Trophoblast cell (in vitro differentiated cells and primary cell): ENCODE measurements at regions not wholly inside any gene's neighbourhood (a gene's known extent, or its start where the extent isn't known, plus 50 kb on each side); places are given as distances from the start of the nearest gene placed in this dataset.
A peak's percentile ranks its signal among the peaks of the same experiment; 100 is the strongest.

Experiments used
- DNase-seq, 2 donors: peaks; one replicate each; pipeline ENCODE4 v3.0.0-alpha.2; 2016
- H2AFZ ChIP-seq: 2 replicates; pipeline ENCODE4 v1.6.1; 2013; ENCODE audit warnings: low read length, moderate library complexity, mild to moderate bottlenecking; ENCODE audit not compliant: insufficient read depth, poor library complexity
- H2AK5ac ChIP-seq: 2 replicates; pipeline ENCODE4 v1.6.1; 2013; ENCODE audit warnings: mild to moderate bottlenecking, low read length
- H2BK120ac ChIP-seq: 2 replicates; pipeline ENCODE4 v1.6.1; 2013; ENCODE audit warnings: low read length, mild to moderate bottlenecking, moderate library complexity; ENCODE audit not compliant: insufficient read depth, poor library complexity
- H2BK12ac ChIP-seq: 2 replicates; pipeline ENCODE4 v1.6.1; 2013; ENCODE audit warnings: mild to moderate bottlenecking, low read length, moderate library complexity
- H2BK5ac ChIP-seq: 2 replicates; pipeline ENCODE4 v1.6.1; 2013; ENCODE audit warnings: low read length, low read depth, moderate library complexity, mild to moderate bottlenecking; ENCODE audit not compliant: poor library complexity
- H3K14ac ChIP-seq: 2 replicates; pipeline ENCODE4 v1.6.1; 2013; ENCODE audit warnings: mild to moderate bottlenecking, low read length
- H3K18ac ChIP-seq: 2 replicates; pipeline ENCODE4 v1.6.1; 2013; ENCODE audit warnings: mild to moderate bottlenecking, low read length
- H3K23ac ChIP-seq: 2 replicates; pipeline ENCODE4 v1.6.1; 2013; ENCODE audit warnings: low read length
- H3K27ac ChIP-seq: 2 replicates; pipeline ENCODE4 v1.5.1; 2013; ENCODE audit warnings: low read depth, mild to moderate bottlenecking, inconsistent platforms, low read length, moderate library complexity
- H3K27me3 ChIP-seq: 2 replicates; pipeline ENCODE4 v1.6.1; 2013; ENCODE audit warnings: inconsistent platforms, mild to moderate bottlenecking, low read length, moderate library complexity; ENCODE audit not compliant: insufficient read depth
- H3K36me3 ChIP-seq, 2 experiments: 1 replicate in 1 of 2; 2 replicates in 1 of 2; pipeline ENCODE4 v1.6.1; 2013; ENCODE audit warnings: low read length in 2 of 2, mild to moderate bottlenecking in 2 of 2, moderate library complexity in 1 of 2; ENCODE audit not compliant: insufficient read depth in 2 of 2, control insufficient read depth in 1 of 2
- H3K4ac ChIP-seq: 2 replicates; pipeline ENCODE4 v1.6.1; 2013; ENCODE audit warnings: low read depth, mild to moderate bottlenecking, low read length, moderate library complexity
- H3K4me1 ChIP-seq, 2 experiments: 1 replicate in 1 of 2; 2 replicates in 1 of 2; pipeline ENCODE4 v1.6.1; 2013; ENCODE audit warnings: low read length in 2 of 2, mild to moderate bottlenecking in 2 of 2, moderate library complexity in 1 of 2; ENCODE audit not compliant: insufficient read depth in 2 of 2, control insufficient read depth in 1 of 2
- H3K4me2 ChIP-seq: 2 replicates; pipeline ENCODE4 v1.6.1; 2013; ENCODE audit warnings: inconsistent platforms, mild to moderate bottlenecking, low read length, moderate library complexity
- H3K4me3 ChIP-seq: 2 replicates; pipeline ENCODE4 v1.5.1; 2013; ENCODE audit warnings: mild to moderate bottlenecking, low read depth, low read length, inconsistent platforms
- H3K79me1 ChIP-seq: one replicate; pipeline ENCODE4 v1.6.1; 2013; ENCODE audit warnings: low read length
- H3K79me2 ChIP-seq: 2 replicates; pipeline ENCODE4 v1.6.1; 2013; ENCODE audit warnings: low read length, mild to moderate bottlenecking; ENCODE audit not compliant: control insufficient read depth, insufficient read depth, poor library complexity
- H3K9ac ChIP-seq: 2 replicates; pipeline ENCODE4 v1.6.1; 2013; ENCODE audit warnings: mild to moderate bottlenecking, low read length
- H3K9me3 ChIP-seq: 2 replicates; pipeline ENCODE4 v1.6.1; 2013; ENCODE audit warnings: low read depth, mild to moderate bottlenecking, control low read depth, inconsistent platforms, low read length; ENCODE audit not compliant: insufficient read depth
- H4K12ac ChIP-seq: 2 replicates; pipeline ENCODE4 v1.6.1; 2013; ENCODE audit warnings: low read depth, mild to moderate bottlenecking, low read length, moderate library complexity
- H4K8ac ChIP-seq: 2 replicates; pipeline ENCODE4 v1.6.1; 2013; ENCODE audit warnings: low read depth, mild to moderate bottlenecking, low read length, moderate library complexity
- H4K91ac ChIP-seq: one replicate; pipeline ENCODE4 v1.6.1; 2013; ENCODE audit warnings: low read depth, mild to moderate bottlenecking, low read length, moderate library complexity
- WGBS: extraction: QIAGEN DNeasy Blood & Tissue Kit; methylation state at CpG from one replicate; pipeline ENCODE4 v1.1.7; 2013; ENCODE audit warnings: missing lambda C conversion rate; ENCODE audit not compliant: insufficient read length, insufficient coverage; ENCODE audit errors: extremely low coverage; 5-methylcytosine and 5-hydroxymethylcytosine counted together

GRCh38 chr17:65332779-65333178, 195.6 kb downstream of the RGS9 start:
- H2AFZ ChIP-seq, result no peak overlapping the region
- WGBS, result no CpG with 5 or more reads among the region's 3 CpGs
- no peak overlapping the region for H4K8ac ChIP-seq
- no peak overlapping the region for H3K4ac ChIP-seq
- no peak overlapping the region for H2AK5ac ChIP-seq
- H3K79me1 ChIP-seq, result peaks cover 1% of the 10 kb centered on the region
- no peak overlapping the region for H3K4me3 ChIP-seq
- peak overlapping the region; percentile 7 for H3K4me2 ChIP-seq
- H3K9me3 ChIP-seq, result peaks cover 2% of the 10 kb centered on the region
- H3K79me2 ChIP-seq, result no peaks in the 10 kb centered on the region
- H3K27ac ChIP-seq, result no peak overlapping the region
- no peak overlapping the region for H3K23ac ChIP-seq
- H4K12ac ChIP-seq, result no peak overlapping the region
- H4K91ac ChIP-seq, result no peak overlapping the region
- H3K14ac ChIP-seq, result no peak overlapping the region
- H3K18ac ChIP-seq, result no peak overlapping the region
- H2BK12ac ChIP-seq, result no peak overlapping the region
- H3K4me1 ChIP-seq, result peaks cover 0 to 3% of the 10 kb centered on the region in 2 experiments
- no peak overlapping the region for H2BK5ac ChIP-seq
- H3K9ac ChIP-seq, result no peak overlapping the region
- H3K36me3 ChIP-seq, result no peaks in the 10 kb centered on the region
- no peak overlapping the region for H2BK120ac ChIP-seq
- DNase-seq, result no peak
- H3K27me3 ChIP-seq, result no peaks in the 10 kb centered on the region

- no peak overlapping the region for H2BK12ac ChIP-seq
- peak; percentile 73 to 81 for DNase-seq
- H3K79me2 ChIP-seq, result no peaks in the 10 kb centered on the region
- peaks cover 0 to 3% of the 10 kb centered on the region in 2 experiments for H3K4me1 ChIP-seq
- no peak overlapping the region for H3K4me2 ChIP-seq
- H3K18ac ChIP-seq, result no peak overlapping the region
- no peak overlapping the region for H2BK120ac ChIP-seq
- no peak overlapping the region for H3K23ac ChIP-seq
- no peak overlapping the region for H4K12ac ChIP-seq
- H4K8ac ChIP-seq, result no peak overlapping the region
- H3K27me3 ChIP-seq, result no peaks in the 10 kb centered on the region
- no peak overlapping the region for H2AK5ac ChIP-seq
- no CpG with 5 or more reads among the region's 1 CpG for WGBS
- peaks cover 2% of the 10 kb centered on the region for H3K9me3 ChIP-seq
- no peak overlapping the region for H2BK5ac ChIP-seq
- no peak overlapping the region for H2AFZ ChIP-seq
- H3K14ac ChIP-seq, result no peak overlapping the region
- no peak overlapping the region for H4K91ac ChIP-seq
- no peaks in the 10 kb centered on the region for H3K36me3 ChIP-seq
- H3K27ac ChIP-seq, result no peak overlapping the region
- peaks cover 1% of the 10 kb centered on the region for H3K79me1 ChIP-seq
- H3K9ac ChIP-seq, result no peak overlapping the region
- H3K4ac ChIP-seq, result no peak overlapping the region
- H3K4me3 ChIP-seq, result no peak overlapping the region
Measured at GRCh38 chr17:65332375-65332774, 195.2 kb downstream of the RGS9 start.

- Histone ChIP-seq H3K18ac (no peak overlapping the region), H2AK5ac (no peak overlapping the region), H2BK120ac (no peak overlapping the region), H3K27me3 (no peaks in the 10 kb centered on the region), H3K4me1 (peaks cover 0 to 3% of the 10 kb centered on the region in 2 experiments), H3K79me1 (peaks cover 1% of the 10 kb centered on the region), H3K27ac (no peak overlapping the region), H3K79me2 (no peaks in the 10 kb centered on the region), H2BK5ac (no peak overlapping the region), H2AFZ (no peak overlapping the region), H4K12ac (no peak overlapping the region), H4K91ac (no peak overlapping the region), H3K36me3 (no peaks in the 10 kb centered on the region), H3K9ac (no peak overlapping the region), H2BK12ac (no peak overlapping the region), H3K23ac (no peak overlapping the region), H3K14ac (no peak overlapping the region), H3K4me3 (no peak overlapping the region), H3K9me3 (peaks cover 2% of the 10 kb centered on the region), H3K4me2 (no peak overlapping the region), H4K8ac (no peak overlapping the region), H3K4ac (no peak overlapping the region)
- DNase-seq, result no peak
Measured at GRCh38 chr17:65328567-65328966, 191.4 kb downstream of the RGS9 start.

- Histone ChIP-seq H4K12ac (no peak overlapping the region), H3K79me1 (no peaks in the 10 kb centered on the region), H3K9me3 (no peaks in the 10 kb centered on the region), H3K27me3 (no peaks in the 10 kb centered on the region), H3K18ac (no peak overlapping the region), H3K9ac (peak overlapping the region; percentile 67), H3K4me2 (no peak overlapping the region), H2BK5ac (no peak overlapping the region), H3K4me3 (no peak overlapping the region), H4K91ac (no peak overlapping the region), H2AFZ (no peak overlapping the region), H2AK5ac (no peak overlapping the region), H4K8ac (no peak overlapping the region), H3K36me3 (no peaks in the 10 kb centered on the region), H3K23ac (no peak overlapping the region), H2BK12ac (no peak overlapping the region), H2BK120ac (no peak overlapping the region), H3K27ac (no peak overlapping the region), H3K79me2 (no peaks in the 10 kb centered on the region), H3K4ac (no peak overlapping the region), H3K14ac (no peak overlapping the region), H3K4me1 (no peaks in the 10 kb centered on the region)
- no peak for DNase-seq
- WGBS, result no CpG with 5 or more reads among the region's 5 CpGs
Measured at GRCh38 chr17:65324611-65325342, 187.6 kb downstream of the RGS9 start.
